ENCODE measurements at regions not wholly inside any gene's neighbourhood (a gene's known extent, or its start where the extent isn't known, plus 50 kb on each side); places are given as distances from the start of the nearest gene placed in this dataset.

- no peak for DNase-seq
Measured at GRCh38 chr20:41939659-41940058, 321.5 kb upstream of the CHD6 start.

GRCh38 chr20:41938353-41938752, 320.2 kb upstream of the CHD6 start:
- DNase-seq = no peak

GRCh38 chr20:41935259-41935791, 317.1 kb upstream of the CHD6 start:
- DNase-seq = no peak

- no peak for DNase-seq
Measured at GRCh38 chr20:41932431-41932830, 314.3 kb upstream of the CHD6 start.

GRCh38 chr20:41927655-41928054, 309.5 kb upstream of the CHD6 start:
- DNase-seq = no peak

- DNase-seq = no peak
Measured at GRCh38 chr20:41927189-41927588, 309.0 kb upstream of the CHD6 start.

- no peak for DNase-seq
Measured at GRCh38 chr20:41925476-41925875, 307.3 kb upstream of the CHD6 start.

GRCh38 chr20:41923624-41924023, 305.4 kb upstream of the CHD6 start:
- DNase-seq = no peak

GRCh38 chr20:41913146-41913545, 295.0 kb upstream of the CHD6 start:
- DNase-seq = no peak

- no peak for DNase-seq
Measured at GRCh38 chr20:41910558-41910957, 292.4 kb upstream of the CHD6 start.

- DNase-seq = no peak
Measured at GRCh38 chr20:41905199-41905598, 287.0 kb upstream of the CHD6 start.

GRCh38 chr20:41903586-41903985, 285.4 kb upstream of the CHD6 start:
- no peak for DNase-seq

GRCh38 chr20:41902346-41902745, 284.2 kb upstream of the CHD6 start:
- no peak for DNase-seq

GRCh38 chr20:41900201-41900691, 282.1 kb upstream of the CHD6 start:
- no peak for DNase-seq

GRCh38 chr20:41897708-41898107, 279.5 kb upstream of the CHD6 start:
- DNase-seq = no peak

- DNase-seq = no peak
Measured at GRCh38 chr20:41895241-41896032, 277.3 kb upstream of the CHD6 start.

GRCh38 chr20:41894255-41894963, 276.2 kb upstream of the CHD6 start:
- no peak for DNase-seq

- DNase-seq = no peak
Measured at GRCh38 chr20:41892031-41892430, 273.9 kb upstream of the CHD6 start.

GRCh38 chr20:41889844-41890224, 271.7 kb upstream of the CHD6 start:
- DNase-seq = no peak

GRCh38 chr20:41889126-41889843, 271.1 kb upstream of the CHD6 start:
- no peak for DNase-seq

GRCh38 chr20:41888434-41888833, 270.3 kb upstream of the CHD6 start:
- no peak for DNase-seq

- no peak for DNase-seq
Measured at GRCh38 chr20:41887500-41887899, 269.3 kb upstream of the CHD6 start.

- no peak for DNase-seq
Measured at GRCh38 chr20:41881466-41882046, 263.4 kb upstream of the CHD6 start.

Data from activated gamma-delta T cell treated with Interleukin-2 at 50 U/mL for 16 hours (primary cell).